HCT116 (cell line): ENCODE measurements at regions not wholly inside any gene's neighbourhood (a gene's known extent, or its start where the extent isn't known, plus 50 kb on each side); places are given as distances from the start of the nearest gene placed in this dataset.

Experiments
- ATAC-seq: fragments of 200-7000 bp; cut with Tn5 transposase; 2 replicates; pipeline ENCODE4 v1.9.1; 2020; ENCODE audit warnings: mild to moderate bottlenecking, moderate library complexity
- BruUV-seq: library from RNA; stranded (reverse); fragments of 400-500 nt; replicated peaks from 2 replicates; lab custom pipeline; 2021; lab: Mats Ljungman, UMichigan
- CTCF ChIA-PET: fragments of 300-600 bp; sonication (Branson Sonifier 250); formaldehyde crosslinking; loops from one replicate; lab custom pipeline; 2021; ENCODE audit warnings: antibody characterized with exemption; lab: Charles Lee
- POLR2A ChIA-PET: fragments of 300-600, 350-600 bp; sonication (Branson Sonifier 250); formaldehyde crosslinking; loops from one replicate; lab custom pipeline; 2021; ENCODE audit warnings: antibody characterized with exemption; lab: Charles Lee
- RAD21 ChIA-PET, 2 experiments: fragments of 300-600 bp; sonication (Branson Sonifier 250); formaldehyde crosslinking; loops; one replicate each; lab custom pipeline; 2023; ENCODE audit warnings: low total read pairs in 2 of 2; ENCODE audit not compliant: uncharacterized antibody in 2 of 2, unreplicated experiment in 2 of 2, low non-redundant PET in 1 of 2; lab: Charles Lee
- DNase-seq: peaks from one replicate; pipeline ENCODE4 v3.0.0-alpha.2; 2010; ENCODE audit warnings: low read depth, low spot score
- H2AFZ ChIP-seq: fragments of 200-600 bp; shearing (Covaris generic), sonication (generic); 2 replicates; pipeline ENCODE4 v1.6.1; 2017; ENCODE audit warnings: low read depth, mixed run types, mixed read lengths, antibody characterized with exemption, low read length; ENCODE audit not compliant: poor library complexity, severe bottlenecking
- H3K27ac ChIP-seq: 2 replicates; pipeline ENCODE4 v1.5.1; 2012; ENCODE audit warnings: low read depth, low read length
- H3K27me3 ChIP-seq: fragments of 200-600 bp; sonication (generic); 2 replicates; pipeline ENCODE4 v1.6.1; 2016; ENCODE audit warnings: mixed run types, low read length, mixed read lengths; ENCODE audit not compliant: insufficient read depth
- H3K36me3 ChIP-seq, 2 experiments: fragments of 200-500 bp in 1 of 2; fragments of 200-600 bp in 1 of 2; sonication (Bioruptor generic) in 1 of 2; sonication (generic) in 1 of 2; 2 replicates each; pipeline versions ENCODE4 v1.5.1 to v1.6.1; 2014 to 2016; ENCODE audit warnings: low read length in 2 of 2, inconsistent platforms in 1 of 2, mixed read lengths in 1 of 2, mixed run types in 1 of 2; ENCODE audit not compliant: insufficient read depth in 2 of 2, control insufficient read depth in 1 of 2
- H3K4me1 ChIP-seq, 2 experiments: fragments of 200-600 bp in 1 of 2; sonication (generic) in 1 of 2; 2 replicates each; pipeline versions ENCODE4 v1.5.1 to v1.6.1; 2012 to 2017; ENCODE audit warnings: low read length in 2 of 2, inconsistent platforms in 1 of 2, mild to moderate bottlenecking in 1 of 2, mixed read lengths in 1 of 2, mixed run types in 1 of 2, moderate library complexity in 1 of 2; ENCODE audit not compliant: insufficient read depth in 2 of 2, control insufficient read depth in 1 of 2
- H3K4me2 ChIP-seq: fragments of 200-600 bp; sonication (generic); 2 replicates; pipeline ENCODE4 v1.6.1; 2017; ENCODE audit warnings: mixed run types, low read length, mixed read lengths
- H3K4me3 ChIP-seq, 2 experiments: fragments of 200-600 bp in 1 of 2; sonication (generic) in 1 of 2; replicated peaks in 1 of 2; 2 replicates each; pipeline ENCODE4 v1.5.1; 2011 to 2016; ENCODE audit warnings: low read length in 2 of 2, control low read depth in 1 of 2, low read depth in 1 of 2, mild to moderate bottlenecking in 1 of 2, mixed read lengths in 1 of 2, mixed run types in 1 of 2
- H3K79me2 ChIP-seq: fragments of 200-600 bp; sonication (generic); 2 replicates; pipeline ENCODE4 v1.6.1; 2017; ENCODE audit warnings: mild to moderate bottlenecking, mixed run types, low read length, moderate library complexity, mixed read lengths; ENCODE audit not compliant: insufficient read depth
- H3K9ac ChIP-seq: fragments of 200-600 bp; sonication (generic); 2 replicates; pipeline ENCODE4 v1.6.1; 2016; ENCODE audit warnings: low read length, mixed read lengths
- H3K9me2 ChIP-seq: fragments of 200-600 bp; sonication (generic), shearing (Covaris generic); 2 replicates; pipeline ENCODE4 v1.6.1; 2017; ENCODE audit warnings: mixed run types, mild to moderate bottlenecking, moderate library complexity; ENCODE audit not compliant: insufficient read depth
- H3K9me3 ChIP-seq, 2 experiments: fragments of 200-500 bp in 1 of 2; fragments of 200-600 bp in 1 of 2; sonication (Bioruptor generic) in 1 of 2; sonication (generic) in 1 of 2; 2 replicates each; pipeline ENCODE4 v1.6.1; 2014 to 2017; ENCODE audit warnings: low read length in 2 of 2, mixed read lengths in 2 of 2, inconsistent platforms in 1 of 2, low read depth in 1 of 2, mild to moderate bottlenecking in 1 of 2, mixed run types in 1 of 2, moderate library complexity in 1 of 2; ENCODE audit not compliant: control insufficient read depth in 1 of 2, insufficient read depth in 1 of 2
- H4K20me1 ChIP-seq: fragments of 200-600 bp; sonication (generic), shearing (Covaris generic); 2 replicates; pipeline ENCODE4 v1.6.1; 2017; ENCODE audit warnings: mixed run types, mild to moderate bottlenecking, moderate library complexity; ENCODE audit not compliant: insufficient read depth
- ATF3 ChIP-seq: IDR thresholded peaks from 2 replicates; pipeline ENCODE4 v1.6.1; 2012
- CBX3 ChIP-seq: IDR thresholded peaks from 2 replicates; pipeline ENCODE4 v1.6.1; 2012; ENCODE audit warnings: low read depth
- CEBPB ChIP-seq: IDR thresholded peaks from 2 replicates; pipeline ENCODE4 v1.6.1; 2012; ENCODE audit warnings: low read depth
- CTCF ChIP-seq, 3 experiments: fragments of 200-600 bp in 1 of 3; sonication (generic) in 1 of 3; IDR thresholded peaks in 2 of 3; conservative IDR thresholded peaks in 1 of 3; 2 replicates each; pipeline ENCODE4 v1.5.1; 2012 to 2017; ENCODE audit warnings: low read depth in 2 of 3, low read length in 2 of 3, antibody characterized with exemption in 1 of 3, borderline replicate concordance in 1 of 3, control low read depth in 1 of 3, mild to moderate bottlenecking in 1 of 3, mixed read lengths in 1 of 3, mixed run types in 1 of 3, moderate library complexity in 1 of 3; ENCODE audit not compliant: insufficient read depth in 1 of 3
- EGR1 ChIP-seq: IDR thresholded peaks from 2 replicates; pipeline ENCODE4 v1.6.1; 2012; ENCODE audit warnings: low read depth
- EZH2phosphoT487 ChIP-seq: fragments of 200-600 bp; IDR thresholded peaks from 2 replicates; pipeline ENCODE4 v1.6.1; 2018; ENCODE audit warnings: antibody characterized with exemption, borderline replicate concordance
- JUND ChIP-seq: IDR thresholded peaks from 2 replicates; pipeline ENCODE4 v1.6.1; 2012
- RAD21 ChIP-seq: IDR thresholded peaks from 2 replicates; pipeline ENCODE4 v1.6.1; 2012; ENCODE audit warnings: low read depth, mild to moderate bottlenecking
- REST ChIP-seq: IDR thresholded peaks from 2 replicates; pipeline ENCODE4 v1.6.1; 2012; ENCODE audit warnings: low read depth
- SIN3A ChIP-seq: IDR thresholded peaks from 2 replicates; pipeline ENCODE4 v1.6.1; 2012; ENCODE audit warnings: low read depth
- SRF ChIP-seq: IDR thresholded peaks from 2 replicates; pipeline ENCODE4 v1.6.1; 2012; ENCODE audit warnings: low read depth
- TCF7L2 ChIP-seq: IDR thresholded peaks from 2 replicates; pipeline ENCODE4 v1.7.0; 2011; ENCODE audit warnings: borderline replicate concordance, inconsistent platforms; ENCODE audit not compliant: insufficient read depth, insufficient read length; ENCODE audit errors: extremely low read depth
- intact Hi-C: fragments of 100-400 bp; cut with micrococcal nuclease; formaldehyde crosslinking; loops from 2 replicates; pipeline ENCODE4 v1.10.0; 2022

- Histone ChIP-seq H3K27ac (no peak overlapping the region), H3K27me3 (no peaks in the 10 kb centered on the region), H4K20me1 (no peaks in the 10 kb centered on the region), H3K9me3 (no peaks in the 10 kb centered on the region), H3K4me1 (no peaks in the 10 kb centered on the region), H3K9me2 (no peaks in the 10 kb centered on the region), H3K79me2 (no peaks in the 10 kb centered on the region), H3K36me3 (no peaks in the 10 kb centered on the region), H3K9ac (no peak overlapping the region), H3K4me3 (no peak overlapping the region), H3K4me2 (no peak overlapping the region), H2AFZ (no peak overlapping the region)
- BruUV-seq = no TSS peak
- DNase-seq (no peak), ATAC-seq (no peak)
- TF ChIP-seq JUND (no peak), SIN3A (no peak), REST (no peak), RAD21 (no peak), CEBPB (no peak), ATF3 (no peak), EZH2phosphoT487 (no peak), TCF7L2 (no peak), CBX3 (no peak), CTCF (IDR thresholded peaks at IDR 0.05 in 2 of 3, conservative IDR thresholded peaks at IDR 0.05 in 1 of 3; ENCODE audit: borderline replicate concordance in 1 of 3, insufficient read depth in 1 of 3, low read depth in 2 of 3, low read length in 2 of 3) (no peak), SRF (no peak), EGR1 (no peak)
- intact Hi-C loops = no loop called here
- ChIA-PET CTCF (no interaction called here), RAD21 (no interaction called here), POLR2A (no interaction called here)
Observed at GRCh38 chr4:112717856-112718255, 80.9 kb downstream of the LARP7 start.
